Fibroblast of lung (primary cell): ENCODE measurements at regions not wholly inside any gene's neighbourhood (a gene's known extent, or its start where the extent isn't known, plus 50 kb on each side); places are given as distances from the start of the nearest gene placed in this dataset.

Source experiments
- DNase-seq, 2 donors: peaks; one replicate each; pipeline versions ENCODE4 v3.0.0 to v3.0.0-alpha.2; 2010; ENCODE audit warnings: low read depth in 2 of 2
- H2AFZ ChIP-seq: 2 replicates; pipeline ENCODE4 v1.5.1; 2012; ENCODE audit warnings: low read length, control low read depth, inconsistent platforms
- H3K27ac ChIP-seq: 2 replicates; pipeline ENCODE4 v1.5.1; 2011; ENCODE audit warnings: low read length, control low read depth; ENCODE audit not compliant: insufficient read depth
- H3K27me3 ChIP-seq: 2 replicates; pipeline ENCODE4 v1.5.1; 2011; ENCODE audit warnings: mild to moderate bottlenecking, low read length; ENCODE audit not compliant: control insufficient read depth, insufficient read depth
- H3K36me3 ChIP-seq: 2 replicates; pipeline ENCODE4 v1.5.1; 2011; ENCODE audit warnings: low read length; ENCODE audit not compliant: control insufficient read depth, insufficient read depth
- H3K4me1 ChIP-seq: 2 replicates; pipeline ENCODE4 v1.5.1; 2011; ENCODE audit warnings: low read length; ENCODE audit not compliant: control insufficient read depth, insufficient read depth; ENCODE audit errors: extremely low read depth
- H3K4me2 ChIP-seq: 2 replicates; pipeline ENCODE4 v1.5.1; 2011; ENCODE audit warnings: low read length, control low read depth; ENCODE audit not compliant: insufficient read depth; ENCODE audit errors: extremely low read depth
- H3K4me3 ChIP-seq, 4 experiments: fragments of 200-600 bp in 1 of 4; sonication (generic) in 1 of 4; replicated peaks in 1 of 4; 2 replicates each; pipeline ENCODE4 v1.5.1; 2011 to 2016; ENCODE audit warnings: low read length in 4 of 4, low read depth in 3 of 4, mild to moderate bottlenecking in 3 of 4, control low read depth in 2 of 4, inconsistent platforms in 1 of 4, mixed read lengths in 1 of 4; ENCODE audit not compliant: insufficient read depth in 1 of 4; ENCODE audit errors: control extremely low read depth in 1 of 4
- H3K79me2 ChIP-seq: 2 replicates; pipeline ENCODE4 v1.5.1; 2012; ENCODE audit warnings: mild to moderate bottlenecking, low read length, inconsistent platforms; ENCODE audit not compliant: control insufficient read depth, insufficient read depth
- H3K9ac ChIP-seq: 2 replicates; pipeline ENCODE4 v1.5.1; 2011; ENCODE audit warnings: mild to moderate bottlenecking, low read length, control low read depth; ENCODE audit not compliant: insufficient read depth
- H3K9me3 ChIP-seq: 2 replicates; pipeline ENCODE4 v1.5.1; 2012; ENCODE audit warnings: low read depth, low read length; ENCODE audit not compliant: control insufficient read depth, insufficient read depth
- H4K20me1 ChIP-seq: 2 replicates; pipeline ENCODE4 v1.5.1; 2011; ENCODE audit warnings: low read length; ENCODE audit not compliant: control insufficient read depth, insufficient read depth; ENCODE audit errors: extremely low read depth
- EZH2 ChIP-seq: IDR thresholded peaks from 2 replicates; pipeline ENCODE4 v1.5.1; 2012; ENCODE audit warnings: low read length, control low read depth, mild to moderate bottlenecking; ENCODE audit errors: missing control alignments
- TF ChIP-seq, protein P1 (sequence below), 2 donors: IDR thresholded peaks in 1 of 2; conservative IDR thresholded peaks in 1 of 2; 1 replicate in 1 of 2; 2 replicates in 1 of 2; pipeline ENCODE4 v1.5.1; 2011 to 2012; ENCODE audit warnings: low read length in 2 of 2, control low read depth in 1 of 2, inconsistent platforms in 1 of 2, low read depth in 1 of 2, mild to moderate bottlenecking in 1 of 2

DNA sequence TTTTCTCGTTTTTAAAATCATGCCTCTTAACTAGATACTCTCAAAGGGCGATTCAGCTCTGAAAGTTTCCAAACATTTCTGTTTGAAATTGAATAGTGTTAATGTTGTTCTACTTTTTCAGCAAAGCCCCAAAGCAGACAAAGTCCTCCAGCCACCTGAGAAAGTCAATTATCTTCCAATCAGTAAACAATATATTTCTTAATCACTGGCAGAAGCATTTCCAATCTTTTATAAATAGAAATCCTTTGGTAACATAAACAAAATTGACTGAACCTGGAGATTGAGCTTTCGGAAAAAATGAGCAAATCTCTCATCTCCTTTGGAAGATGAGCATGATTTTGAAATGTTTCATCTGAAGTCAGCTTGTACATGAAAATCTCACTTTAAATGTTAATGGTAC, 84.4 kb upstream of the FIBIN start:
- Histone ChIP-seq H3K36me3 (no peaks in the 10 kb centered on the region), H3K4me3 (no peak overlapping the region), H3K9ac (no peak overlapping the region), H3K27me3 (no peaks in the 10 kb centered on the region), H3K27ac (no peak overlapping the region), H3K79me2 (no peaks in the 10 kb centered on the region), H2AFZ (no peak overlapping the region), H4K20me1 (no peaks in the 10 kb centered on the region), H3K4me1 (no peaks in the 10 kb centered on the region), H3K4me2 (no peak overlapping the region), H3K9me3 (no peaks in the 10 kb centered on the region)
- no peak for DNase-seq
- TF ChIP-seq EZH2 = no peak
- TF ChIP-seq, protein P1, sequence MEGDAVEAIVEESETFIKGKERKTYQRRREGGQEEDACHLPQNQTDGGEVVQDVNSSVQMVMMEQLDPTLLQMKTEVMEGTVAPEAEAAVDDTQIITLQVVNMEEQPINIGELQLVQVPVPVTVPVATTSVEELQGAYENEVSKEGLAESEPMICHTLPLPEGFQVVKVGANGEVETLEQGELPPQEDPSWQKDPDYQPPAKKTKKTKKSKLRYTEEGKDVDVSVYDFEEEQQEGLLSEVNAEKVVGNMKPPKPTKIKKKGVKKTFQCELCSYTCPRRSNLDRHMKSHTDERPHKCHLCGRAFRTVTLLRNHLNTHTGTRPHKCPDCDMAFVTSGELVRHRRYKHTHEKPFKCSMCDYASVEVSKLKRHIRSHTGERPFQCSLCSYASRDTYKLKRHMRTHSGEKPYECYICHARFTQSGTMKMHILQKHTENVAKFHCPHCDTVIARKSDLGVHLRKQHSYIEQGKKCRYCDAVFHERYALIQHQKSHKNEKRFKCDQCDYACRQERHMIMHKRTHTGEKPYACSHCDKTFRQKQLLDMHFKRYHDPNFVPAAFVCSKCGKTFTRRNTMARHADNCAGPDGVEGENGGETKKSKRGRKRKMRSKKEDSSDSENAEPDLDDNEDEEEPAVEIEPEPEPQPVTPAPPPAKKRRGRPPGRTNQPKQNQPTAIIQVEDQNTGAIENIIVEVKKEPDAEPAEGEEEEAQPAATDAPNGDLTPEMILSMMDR (conservative IDR thresholded peaks at IDR 0.05 in 1 of 2, IDR thresholded peaks at IDR 0.05 in 1 of 2; ENCODE audit: low read depth in 1 of 2, low read length in 2 of 2) = no peak

DNA sequence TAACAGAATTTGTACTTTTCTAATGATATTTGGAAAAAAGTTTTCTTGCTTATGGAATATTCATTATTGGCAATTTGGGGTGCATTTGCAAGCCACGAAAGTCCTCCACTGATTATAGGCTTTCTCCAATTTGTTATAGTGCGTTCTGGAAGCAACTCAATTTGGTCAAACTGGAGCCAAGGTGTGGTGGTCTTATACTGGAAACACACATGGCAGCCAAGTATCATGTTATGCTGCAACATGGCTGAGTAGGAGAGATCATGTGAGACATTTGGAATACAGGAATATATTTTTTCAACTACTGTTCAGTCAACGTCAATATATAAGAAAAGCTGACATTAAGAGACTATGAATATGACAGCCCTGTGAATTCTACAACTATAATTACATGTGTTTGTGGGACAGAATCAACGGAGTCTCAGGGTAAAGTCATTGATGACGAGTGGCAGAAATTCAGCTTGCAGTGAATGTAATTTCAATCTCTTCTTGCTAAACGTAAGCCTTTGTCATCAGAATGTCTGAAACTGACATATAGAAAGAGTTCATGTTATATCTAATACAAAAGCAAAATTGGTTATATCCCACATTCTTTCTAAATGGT, 83.8 kb upstream of the FIBIN start:
- TF ChIP-seq, protein P1 (conservative IDR thresholded peaks at IDR 0.05 in 1 of 2, IDR thresholded peaks at IDR 0.05 in 1 of 2; ENCODE audit: low read depth in 1 of 2, low read length in 2 of 2) = no peak
- no peak for TF ChIP-seq EZH2
- no peaks in the 10 kb centered on the region for H3K4me1 ChIP-seq
- no peak overlapping the region for H3K4me3 ChIP-seq
- H3K4me2 ChIP-seq = no peak overlapping the region
- DNase-seq = no peak
- no peaks in the 10 kb centered on the region for H3K79me2 ChIP-seq
- H3K27me3 ChIP-seq = no peaks in the 10 kb centered on the region
- H3K9ac ChIP-seq = no peak overlapping the region
- H2AFZ ChIP-seq = no peak overlapping the region
- no peak overlapping the region for H3K27ac ChIP-seq
- no peaks in the 10 kb centered on the region for H3K9me3 ChIP-seq
- H3K36me3 ChIP-seq = no peaks in the 10 kb centered on the region
- no peaks in the 10 kb centered on the region for H4K20me1 ChIP-seq

GRCh38 chr11:26914968-26915367, 78.9 kb upstream of the FIBIN start:
- no peak for DNase-seq
- H3K4me3 ChIP-seq = no peak overlapping the region
- H4K20me1 ChIP-seq = no peaks in the 10 kb centered on the region
- H3K9ac ChIP-seq = no peak overlapping the region
- H2AFZ ChIP-seq = no peak overlapping the region
- no peak overlapping the region for H3K27ac ChIP-seq
- no peaks in the 10 kb centered on the region for H3K36me3 ChIP-seq
- H3K79me2 ChIP-seq = no peaks in the 10 kb centered on the region
- no peaks in the 10 kb centered on the region for H3K9me3 ChIP-seq
- no peak for TF ChIP-seq EZH2
- no peak overlapping the region for H3K4me2 ChIP-seq
- H3K27me3 ChIP-seq = no peaks in the 10 kb centered on the region
- no peaks in the 10 kb centered on the region for H3K4me1 ChIP-seq
